ENCODE measurements at regions not wholly inside any gene's neighbourhood (a gene's known extent, or its start where the extent isn't known, plus 50 kb on each side); places are given as distances from the start of the nearest gene placed in this dataset.
"Not testable (repeated sequence)": the region's sequence is repeated elsewhere in the genome, so short reads cannot be mapped to it uniquely, and the experiment has no call there.

DNA sequence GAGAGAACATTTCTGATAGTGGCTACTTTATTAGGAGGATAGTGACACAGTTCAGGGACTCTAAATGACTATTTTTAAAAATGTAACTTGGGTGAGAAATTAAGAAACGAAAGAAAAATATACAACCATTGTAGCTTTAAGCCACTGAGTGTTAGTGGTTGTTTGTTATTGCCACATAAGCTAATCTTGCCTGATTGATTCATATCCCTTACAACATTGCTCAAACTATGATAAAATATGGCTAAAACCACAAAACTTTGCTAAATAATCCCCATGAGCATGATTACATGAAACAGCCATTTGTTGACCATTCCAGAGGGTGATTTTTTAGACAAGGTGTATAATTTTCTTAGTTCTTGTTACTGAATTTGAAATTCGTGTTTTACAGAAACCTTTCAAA is 343.4 kb downstream of the SLITRK5 start:
- peaks cover 3% of the 10 kb centered on the region for H3K9me3 ChIP-seq (ENCODE audit: low read depth, low read length)
- H3K4me1 ChIP-seq (ENCODE audit: insufficient read depth, low read length) = no peaks in the 10 kb centered on the region
- no peak overlapping the region for H3K4me2 ChIP-seq (ENCODE audit: insufficient read depth, low read length)
- H3K36me3 ChIP-seq (ENCODE audit: insufficient read depth, low read length) = no peaks in the 10 kb centered on the region
- TF ChIP-seq, protein P1, sequence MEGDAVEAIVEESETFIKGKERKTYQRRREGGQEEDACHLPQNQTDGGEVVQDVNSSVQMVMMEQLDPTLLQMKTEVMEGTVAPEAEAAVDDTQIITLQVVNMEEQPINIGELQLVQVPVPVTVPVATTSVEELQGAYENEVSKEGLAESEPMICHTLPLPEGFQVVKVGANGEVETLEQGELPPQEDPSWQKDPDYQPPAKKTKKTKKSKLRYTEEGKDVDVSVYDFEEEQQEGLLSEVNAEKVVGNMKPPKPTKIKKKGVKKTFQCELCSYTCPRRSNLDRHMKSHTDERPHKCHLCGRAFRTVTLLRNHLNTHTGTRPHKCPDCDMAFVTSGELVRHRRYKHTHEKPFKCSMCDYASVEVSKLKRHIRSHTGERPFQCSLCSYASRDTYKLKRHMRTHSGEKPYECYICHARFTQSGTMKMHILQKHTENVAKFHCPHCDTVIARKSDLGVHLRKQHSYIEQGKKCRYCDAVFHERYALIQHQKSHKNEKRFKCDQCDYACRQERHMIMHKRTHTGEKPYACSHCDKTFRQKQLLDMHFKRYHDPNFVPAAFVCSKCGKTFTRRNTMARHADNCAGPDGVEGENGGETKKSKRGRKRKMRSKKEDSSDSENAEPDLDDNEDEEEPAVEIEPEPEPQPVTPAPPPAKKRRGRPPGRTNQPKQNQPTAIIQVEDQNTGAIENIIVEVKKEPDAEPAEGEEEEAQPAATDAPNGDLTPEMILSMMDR (IDR thresholded peaks at IDR 0.05; ENCODE audit: extremely low read depth, low read depth, low read length) = no peak
- H3K27me3 ChIP-seq (ENCODE audit: insufficient read depth, low read length) = no peaks in the 10 kb centered on the region
- H2AFZ ChIP-seq (ENCODE audit: low read length) = no peak overlapping the region
- H3K79me2 ChIP-seq (ENCODE audit: insufficient read depth, low read length) = no peaks in the 10 kb centered on the region
- no peak overlapping the region for H3K4me3 ChIP-seq (ENCODE audit: insufficient read depth, low read length)
- H4K20me1 ChIP-seq (ENCODE audit: insufficient read depth, low read length) = no peaks in the 10 kb centered on the region
- no peak overlapping the region for H3K27ac ChIP-seq (ENCODE audit: low read depth, low read length)
- DNase-seq (ENCODE audit: insufficient read length, low spot score, missing footprints) = no peak

DNA sequence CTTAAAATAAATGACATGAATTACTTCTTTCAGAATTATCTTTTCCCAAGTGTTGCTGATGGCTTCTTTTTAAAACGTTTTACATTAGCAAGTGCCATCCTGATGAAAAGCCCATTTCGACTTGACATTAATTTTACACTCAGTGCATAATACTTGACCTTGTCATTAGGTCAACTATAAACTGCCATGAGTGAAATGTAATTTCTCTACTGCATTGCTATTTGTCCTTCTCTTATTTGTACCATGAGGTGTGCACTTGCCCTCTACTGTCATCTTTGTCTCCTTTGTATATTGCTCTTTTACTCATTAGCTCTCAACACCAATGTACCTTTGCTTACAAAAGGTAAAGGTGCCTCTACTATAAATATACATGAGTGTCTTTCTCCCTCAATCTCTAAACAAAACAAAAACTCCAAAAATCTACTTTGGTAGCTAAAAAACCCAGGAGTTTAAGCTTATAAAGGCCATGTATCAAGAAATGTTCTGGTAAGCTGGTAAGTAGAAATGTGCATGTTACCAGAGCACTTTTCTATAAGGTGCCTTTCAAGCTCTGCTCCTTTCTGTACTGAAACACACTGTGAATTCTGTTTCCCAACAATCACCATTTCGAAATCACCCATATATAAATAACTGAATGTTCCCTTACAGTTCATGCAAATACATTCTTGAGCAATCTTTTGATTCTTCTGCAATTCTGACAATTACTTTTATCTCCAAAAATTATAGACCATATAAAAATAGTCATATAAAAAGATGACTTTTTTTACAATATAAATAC is 351.4 kb downstream of the SLITRK5 start:
- no peaks in the 10 kb centered on the region for H3K9me3 ChIP-seq (ENCODE audit: low read depth, low read length)
- no peak for DNase-seq (ENCODE audit: insufficient read length, low spot score, missing footprints)
- no peak overlapping the region for H3K4me3 ChIP-seq (ENCODE audit: insufficient read depth, low read length)
- no peaks in the 10 kb centered on the region for H3K27me3 ChIP-seq (ENCODE audit: insufficient read depth, low read length)
- no peaks in the 10 kb centered on the region for H3K36me3 ChIP-seq (ENCODE audit: insufficient read depth, low read length)
- H3K4me1 ChIP-seq (ENCODE audit: insufficient read depth, low read length) = no peaks in the 10 kb centered on the region
- no peak overlapping the region for H2AFZ ChIP-seq (ENCODE audit: low read length)
- no peaks in the 10 kb centered on the region for H4K20me1 ChIP-seq (ENCODE audit: insufficient read depth, low read length)
- no peaks in the 10 kb centered on the region for H3K79me2 ChIP-seq (ENCODE audit: insufficient read depth, low read length)
- TF ChIP-seq, protein P1 (IDR thresholded peaks at IDR 0.05; ENCODE audit: extremely low read depth, low read depth, low read length) = no peak
- H3K27ac ChIP-seq (ENCODE audit: low read depth, low read length) = no peak overlapping the region
- H3K4me2 ChIP-seq (ENCODE audit: insufficient read depth, low read length) = no peak overlapping the region

DNA sequence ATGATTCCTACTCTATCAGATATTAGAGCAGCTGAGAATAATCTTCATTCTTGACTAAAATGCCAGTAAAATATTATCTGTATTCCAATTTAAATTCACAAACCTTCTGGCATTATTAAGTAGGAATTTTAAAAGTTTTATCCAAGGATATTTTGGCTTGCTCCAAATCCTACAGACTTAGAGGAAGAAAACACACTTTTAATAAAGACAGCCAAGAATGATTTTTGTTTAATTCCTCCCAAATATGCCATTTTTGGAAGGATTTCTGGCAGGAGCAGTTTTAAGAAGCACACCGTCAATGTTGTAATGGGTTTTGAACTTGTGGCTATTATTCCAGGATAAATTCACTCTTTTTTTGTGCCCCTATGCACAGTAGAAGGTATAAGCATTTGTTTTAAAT is 355.1 kb downstream of the SLITRK5 start:
- H2AFZ ChIP-seq (ENCODE audit: low read length) = no peak overlapping the region

DNA sequence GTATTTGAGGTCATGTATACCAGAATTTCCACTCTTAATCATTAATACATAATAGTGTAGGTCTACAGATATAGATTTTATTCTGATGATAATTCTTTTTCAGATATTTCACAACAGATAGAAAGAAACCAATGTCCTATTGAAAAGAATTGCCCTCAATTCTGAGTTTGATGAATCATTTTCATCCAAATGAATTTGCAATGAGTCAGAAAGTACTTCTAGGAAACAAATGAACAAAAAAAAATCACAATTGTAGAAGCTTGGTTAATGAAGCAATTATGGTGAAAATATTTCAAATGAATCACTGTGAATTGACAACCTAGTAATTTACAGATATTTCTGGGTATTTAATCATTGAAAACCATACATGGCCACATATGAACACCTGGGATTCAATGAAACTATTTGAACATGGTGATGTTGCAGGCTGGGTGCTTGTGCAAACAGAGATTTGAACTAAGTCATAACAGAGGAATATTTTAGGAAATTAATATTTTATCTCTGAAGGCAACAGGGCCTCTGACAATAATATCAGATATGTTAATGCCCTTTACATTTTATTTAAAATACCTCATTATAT is 360.9 kb downstream of the SLITRK5 start:
- H3K4me1 ChIP-seq (ENCODE audit: insufficient read depth, low read length) = no peaks in the 10 kb centered on the region
- no peak for DNase-seq (ENCODE audit: insufficient read length, low spot score, missing footprints)
- no peak overlapping the region for H3K4me2 ChIP-seq (ENCODE audit: insufficient read depth, low read length)
- H4K20me1 ChIP-seq (ENCODE audit: insufficient read depth, low read length) = no peaks in the 10 kb centered on the region
- H3K27ac ChIP-seq (ENCODE audit: low read depth, low read length) = no peak overlapping the region
- no peak overlapping the region for H3K4me3 ChIP-seq (ENCODE audit: insufficient read depth, low read length)
- no peaks in the 10 kb centered on the region for H3K79me2 ChIP-seq (ENCODE audit: insufficient read depth, low read length)
- TF ChIP-seq, protein P1 (IDR thresholded peaks at IDR 0.05; ENCODE audit: extremely low read depth, low read depth, low read length) = no peak
- H3K9me3 ChIP-seq (ENCODE audit: low read depth, low read length) = no peaks in the 10 kb centered on the region
- no peaks in the 10 kb centered on the region for H3K36me3 ChIP-seq (ENCODE audit: insufficient read depth, low read length)
- no peak overlapping the region for H2AFZ ChIP-seq (ENCODE audit: low read length)
- H3K27me3 ChIP-seq (ENCODE audit: insufficient read depth, low read length) = no peaks in the 10 kb centered on the region

More for the DNA sequence above, 355.1 kb downstream of the SLITRK5 start:
- TF ChIP-seq, protein P1 (IDR thresholded peaks at IDR 0.05; ENCODE audit: extremely low read depth, low read depth, low read length) = no peak
- no peaks in the 10 kb centered on the region for H4K20me1 ChIP-seq (ENCODE audit: insufficient read depth, low read length)
- H3K4me2 ChIP-seq (ENCODE audit: insufficient read depth, low read length) = no peak overlapping the region
- H3K4me3 ChIP-seq (ENCODE audit: insufficient read depth, low read length) = no peak overlapping the region
- H3K27ac ChIP-seq (ENCODE audit: low read depth, low read length) = no peak overlapping the region
- H3K4me1 ChIP-seq (ENCODE audit: insufficient read depth, low read length) = no peaks in the 10 kb centered on the region
- no peak for DNase-seq (ENCODE audit: insufficient read length, low spot score, missing footprints)
- H3K9me3 ChIP-seq (ENCODE audit: low read depth, low read length) = no peaks in the 10 kb centered on the region
- no peaks in the 10 kb centered on the region for H3K27me3 ChIP-seq (ENCODE audit: insufficient read depth, low read length)
- no peaks in the 10 kb centered on the region for H3K36me3 ChIP-seq (ENCODE audit: insufficient read depth, low read length)
- no peaks in the 10 kb centered on the region for H3K79me2 ChIP-seq (ENCODE audit: insufficient read depth, low read length)

DNA sequence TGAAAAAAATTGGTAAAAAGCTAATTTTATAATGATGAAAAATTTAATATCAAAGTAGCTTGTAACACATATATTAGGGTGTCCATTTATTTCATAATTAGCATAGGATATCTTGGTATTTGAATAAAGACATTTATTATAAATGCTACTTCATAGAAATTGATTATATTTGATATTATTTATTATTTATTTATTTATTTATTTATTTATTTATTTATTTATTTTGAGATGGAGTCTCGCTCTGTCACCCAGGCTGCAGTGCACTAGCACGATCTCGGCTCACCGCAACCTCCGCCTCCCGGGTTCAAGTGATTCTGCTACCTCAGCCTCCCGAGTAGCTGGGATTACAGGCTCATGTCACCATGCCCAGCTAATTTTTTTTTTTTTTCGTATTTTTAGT is 365.0 kb downstream of the SLITRK5 start:
- not testable (repeated sequence) for H2AFZ ChIP-seq (ENCODE audit: low read length); H3K27ac ChIP-seq (ENCODE audit: low read depth, low read length); H3K4me1 ChIP-seq (ENCODE audit: insufficient read depth, low read length); H4K20me1 ChIP-seq (ENCODE audit: insufficient read depth, low read length); H3K4me3 ChIP-seq (ENCODE audit: insufficient read depth, low read length); H3K27me3 ChIP-seq (ENCODE audit: insufficient read depth, low read length); H3K9me3 ChIP-seq (ENCODE audit: low read depth, low read length); H3K4me2 ChIP-seq (ENCODE audit: insufficient read depth, low read length); H3K79me2 ChIP-seq (ENCODE audit: insufficient read depth, low read length); DNase-seq (ENCODE audit: insufficient read length, low spot score, missing footprints); H3K36me3 ChIP-seq (ENCODE audit: insufficient read depth, low read length)

Data from osteoblast (primary cell).